ENCODE measurements at regions not wholly inside any gene's neighbourhood (a gene's known extent, or its start where the extent isn't known, plus 50 kb on each side); places are given as distances from the start of the nearest gene placed in this dataset.

- no peaks in the 10 kb centered on the region for H3K79me2 ChIP-seq (ENCODE audit: insufficient read depth, low read length)
- H3K36me3 Mint-ChIP-seq: no peaks in the 10 kb centered on the region
- intact Hi-C loops (cut with micrococcal nuclease): loop anchor here (5.0 kb wide), 2 partner anchors 762 to 942 kb away; no protein-coding TSS in a partner anchor
- no CpG with 5 or more reads among the region's 1 CpG for WGBS (ENCODE audit: insufficient coverage)
- no peak overlapping the region for H3K27ac ChIP-seq (ENCODE audit: low read depth in 1 of 2, low read length in 2 of 2)
- no peak overlapping the region for H3K27ac Mint-ChIP-seq
- no peak overlapping the region for H3K4me3 ChIP-seq (replicated peaks in 1 of 3; ENCODE audit: low read depth in 2 of 3, low read length in 3 of 3)
- no peak overlapping the region for H3K4me3 Mint-ChIP-seq
- no peaks in the 10 kb centered on the region for H3K4me1 ChIP-seq (ENCODE audit: control insufficient read depth in 1 of 2, insufficient read depth in 2 of 2, low read length in 2 of 2)
- H2AFZ ChIP-seq (ENCODE audit: insufficient read depth, low read depth, low read length, poor library complexity, severe bottlenecking): no peak overlapping the region
- no peaks in the 10 kb centered on the region for H4K20me1 ChIP-seq (ENCODE audit: insufficient read depth, low read length)
- no peaks in the 10 kb centered on the region for H3K9me3 ChIP-seq (replicated peaks in 1 of 2; ENCODE audit: control insufficient read depth in 1 of 2, insufficient read depth in 1 of 2, low read length in 2 of 2)
- peaks cover 3% of the 10 kb centered on the region for H3K4me1 Mint-ChIP-seq
- H3K9ac ChIP-seq (ENCODE audit: insufficient read depth, low read length, poor library complexity, severe bottlenecking): no peak overlapping the region
- no peaks in the 10 kb centered on the region for H3K27me3 ChIP-seq (ENCODE audit: control insufficient read depth in 2 of 2, insufficient read depth in 2 of 2, low read length in 2 of 2)
- no peak for DNase-seq
- no peaks in the 10 kb centered on the region for H3K36me3 ChIP-seq (replicated peaks in 1 of 2; ENCODE audit: control insufficient read depth in 1 of 2, insufficient read depth in 2 of 2, low read length in 2 of 2)
- H3K27me3 Mint-ChIP-seq (ENCODE audit: low read depth in 3 of 3): peaks cover 0 to 8% (median 3%) of the 10 kb centered on the region in 3 donors
- no peak overlapping the region for H3K4me2 ChIP-seq (replicated peaks; ENCODE audit: extremely low read depth, low read length, poor library complexity, severe bottlenecking)
- TF ChIP-seq CTCF (IDR thresholded peaks at IDR 0.05): no peak
- H3K9me3 Mint-ChIP-seq: peaks cover 0 to 3% (median 0%) of the 10 kb centered on the region in 7 donors
Observed at GRCh38 chr15:38814891-38815290, 250.3 kb upstream of the RASGRP1 start.

- TF ChIP-seq CTCF (IDR thresholded peaks at IDR 0.05): peak; percentile 99
- no peak overlapping the region for H3K4me3 Mint-ChIP-seq
- 40% methylated on average over 4 of the region's 12 CpGs for WGBS (ENCODE audit: insufficient coverage)
- Histone ChIP-seq H3K4me1 (ENCODE audit: control insufficient read depth in 1 of 2, insufficient read depth in 2 of 2, low read length in 2 of 2) (no peaks in the 10 kb centered on the region), H4K20me1 (ENCODE audit: insufficient read depth, low read length) (no peaks in the 10 kb centered on the region), H3K79me2 (ENCODE audit: insufficient read depth, low read length) (no peaks in the 10 kb centered on the region), H2AFZ (ENCODE audit: insufficient read depth, low read depth, low read length, poor library complexity, severe bottlenecking) (no peak overlapping the region), H3K27me3 (ENCODE audit: control insufficient read depth in 2 of 2, insufficient read depth in 2 of 2, low read length in 2 of 2) (no peaks in the 10 kb centered on the region), H3K4me2 (replicated peaks; ENCODE audit: extremely low read depth, low read length, poor library complexity, severe bottlenecking) (no peak overlapping the region), H3K4me3 (replicated peaks in 1 of 3; ENCODE audit: low read depth in 2 of 3, low read length in 3 of 3) (no peak overlapping the region), H3K9ac (ENCODE audit: insufficient read depth, low read length, poor library complexity, severe bottlenecking) (no peak overlapping the region), H3K27ac (ENCODE audit: low read depth in 1 of 2, low read length in 2 of 2) (no peak overlapping the region), H3K9me3 (replicated peaks in 1 of 2; ENCODE audit: control insufficient read depth in 1 of 2, insufficient read depth in 1 of 2, low read length in 2 of 2) (no peaks in the 10 kb centered on the region), H3K36me3 (replicated peaks in 1 of 2; ENCODE audit: control insufficient read depth in 1 of 2, insufficient read depth in 2 of 2, low read length in 2 of 2) (no peaks in the 10 kb centered on the region)
- H3K36me3 Mint-ChIP-seq: no peaks in the 10 kb centered on the region
- H3K4me1 Mint-ChIP-seq: peaks cover 3% of the 10 kb centered on the region
- peak; percentile 34 to 46 (median 44) for DNase-seq
- peaks cover 0 to 5% (median 0%) of the 10 kb centered on the region in 7 donors for H3K9me3 Mint-ChIP-seq
- intact Hi-C loops (cut with micrococcal nuclease): loop anchor here (5.0 kb wide), 2 partner anchors 760 to 940 kb away; no protein-coding TSS in a partner anchor
- no peak overlapping the region for H3K27ac Mint-ChIP-seq
- peaks cover 0 to 8% (median 3%) of the 10 kb centered on the region in 3 donors for H3K27me3 Mint-ChIP-seq (ENCODE audit: low read depth in 3 of 3)
Observed at GRCh38 chr15:38817427-38818156, 253.0 kb upstream of the RASGRP1 start.
